ENCODE measurements at regions not wholly inside any gene's neighbourhood (a gene's known extent, or its start where the extent isn't known, plus 50 kb on each side); places are given as distances from the start of the nearest gene placed in this dataset.

DNA sequence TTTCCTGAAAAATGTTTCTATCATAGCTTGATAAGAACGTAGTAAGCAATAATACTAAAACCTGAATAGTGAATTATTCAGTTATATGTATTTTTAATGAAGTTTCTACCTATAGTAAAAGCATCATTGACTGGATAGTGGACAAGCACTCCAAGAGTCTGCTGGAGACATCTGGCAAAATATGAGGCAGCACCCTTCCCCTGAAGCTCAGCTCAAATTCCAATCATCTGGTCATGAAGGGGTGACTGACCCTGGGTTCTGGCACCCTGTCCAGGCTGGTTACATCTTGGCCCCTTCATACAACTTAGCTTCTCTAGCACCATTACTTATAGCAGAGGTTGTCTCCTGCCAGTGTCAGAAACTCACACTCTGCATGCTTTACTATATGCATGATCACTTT is 455.4 kb downstream of the RAP2B start:
- Histone ChIP-seq H3K27ac (ENCODE audit: low read depth in 1 of 3, low read length in 2 of 3) (no peak overlapping the region), H3K36me3 (ENCODE audit: control insufficient read depth in 3 of 3, insufficient read depth in 2 of 3, low read depth in 1 of 3, low read length in 3 of 3) (no peaks in the 10 kb centered on the region), H3K4me1 (ENCODE audit: control insufficient read depth in 3 of 3, insufficient read depth in 2 of 3, low read depth in 1 of 3, low read length in 2 of 3) (peaks cover 0 to 3% (median 0%) of the 10 kb centered on the region in 3 donors), H3K27me3 (ENCODE audit: control insufficient read depth in 3 of 3, insufficient read depth in 3 of 3, low read length in 3 of 3) (peaks cover 0 to 3% (median 0%) of the 10 kb centered on the region in 3 donors), H3K4me3 (ENCODE audit: low read depth in 1 of 3, low read length in 3 of 3) (no peak overlapping the region), H3K9me3 (ENCODE audit: control insufficient read depth in 2 of 2, insufficient read depth in 1 of 2, low read depth in 1 of 2, low read length in 1 of 2) (no peaks in the 10 kb centered on the region)
- no peak for DNase-seq
- FAIRE-seq: no peak
- 16 to 46% (median 26%) methylated on average over 1 of the region's 1 CpG for WGBS, 3 donors

DNA sequence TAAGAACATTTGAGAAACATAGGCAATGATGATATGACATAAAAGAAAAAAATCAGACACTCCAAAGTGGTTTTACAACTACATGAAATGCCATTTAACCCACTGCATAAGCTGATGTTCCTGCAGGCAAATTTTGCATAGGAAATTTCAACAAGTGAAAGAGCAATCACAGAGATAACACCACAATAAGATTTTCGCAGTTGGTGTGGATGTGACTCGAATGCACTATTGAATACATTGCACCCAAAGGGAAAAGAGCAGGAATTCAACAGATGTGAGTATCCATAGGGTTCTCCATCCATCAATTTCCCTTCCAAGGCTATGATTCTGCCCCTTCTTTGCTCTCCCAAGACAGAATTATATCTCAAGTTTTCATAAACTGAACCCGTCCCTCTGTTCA is 456.1 kb downstream of the RAP2B start:
- Histone ChIP-seq H3K27ac (ENCODE audit: low read depth in 1 of 3, low read length in 2 of 3) (no peak overlapping the region), H3K27me3 (ENCODE audit: control insufficient read depth in 3 of 3, insufficient read depth in 3 of 3, low read length in 3 of 3) (peaks cover 0 to 3% (median 0%) of the 10 kb centered on the region in 3 donors), H3K36me3 (ENCODE audit: control insufficient read depth in 3 of 3, insufficient read depth in 2 of 3, low read depth in 1 of 3, low read length in 3 of 3) (no peaks in the 10 kb centered on the region), H3K4me1 (ENCODE audit: control insufficient read depth in 3 of 3, insufficient read depth in 2 of 3, low read depth in 1 of 3, low read length in 2 of 3) (peaks cover 0 to 3% (median 0%) of the 10 kb centered on the region in 3 donors), H3K9me3 (ENCODE audit: control insufficient read depth in 2 of 2, insufficient read depth in 1 of 2, low read depth in 1 of 2, low read length in 1 of 2) (no peaks in the 10 kb centered on the region), H3K4me3 (ENCODE audit: low read depth in 1 of 3, low read length in 3 of 3) (no peak overlapping the region)
- FAIRE-seq (no peak), DNase-seq (no peak)
- WGBS, 3 donors: 75 to 91% (median 83%) methylated on average over 3 of the region's 3 CpGs

DNA sequence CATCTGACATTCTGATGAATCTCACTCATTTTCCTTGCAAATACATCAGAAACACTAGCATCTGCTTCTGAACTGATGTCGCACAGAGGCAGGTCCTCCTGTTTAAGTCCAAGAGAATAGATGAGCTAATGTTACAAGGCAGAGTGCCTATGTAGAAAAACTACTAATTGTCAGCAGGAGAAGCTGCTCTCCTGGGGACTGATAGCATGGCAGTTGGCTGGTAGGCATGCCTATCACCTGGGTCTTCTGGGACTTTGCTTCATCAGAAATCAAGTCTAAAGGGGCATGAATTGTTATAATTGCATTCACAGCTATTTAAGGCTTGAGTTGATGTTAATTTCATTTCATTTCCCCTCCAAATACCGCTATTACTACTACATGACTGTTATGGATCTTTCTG is 457.2 kb downstream of the RAP2B start:
- peaks cover 0 to 3% (median 0%) of the 10 kb centered on the region in 3 donors for H3K27me3 ChIP-seq (ENCODE audit: control insufficient read depth in 3 of 3, insufficient read depth in 3 of 3, low read length in 3 of 3)

DNA sequence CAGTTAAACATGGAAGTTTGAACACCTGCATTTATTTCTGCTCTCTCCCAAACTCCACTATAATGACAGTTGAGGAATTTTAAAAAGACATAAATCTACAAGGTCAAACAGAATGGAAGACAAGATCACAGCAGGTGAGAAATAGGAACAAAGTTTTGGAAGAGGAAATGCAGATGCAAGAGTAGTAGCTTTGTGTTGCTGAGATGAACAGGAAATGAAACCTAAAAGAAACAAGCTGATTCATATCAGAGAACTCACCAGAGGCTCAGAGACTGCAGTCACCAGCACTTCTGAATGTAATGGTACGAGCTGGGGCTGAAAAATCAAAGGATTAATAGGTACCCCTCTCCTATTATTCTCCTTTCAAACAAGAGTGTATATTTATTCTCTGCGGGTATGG is 459.9 kb downstream of the RAP2B start:
- no peak overlapping the region for H3K27ac ChIP-seq (ENCODE audit: low read depth in 1 of 3, low read length in 2 of 3)

More for the DNA sequence above, 457.2 kb downstream of the RAP2B start:
- H3K4me3 ChIP-seq (ENCODE audit: low read depth in 1 of 3, low read length in 3 of 3): no peak overlapping the region
- no peak overlapping the region for H3K27ac ChIP-seq (ENCODE audit: low read depth in 1 of 3, low read length in 2 of 3)
- no peaks in the 10 kb centered on the region for H3K9me3 ChIP-seq (ENCODE audit: control insufficient read depth in 2 of 2, insufficient read depth in 1 of 2, low read depth in 1 of 2, low read length in 1 of 2)
- no peak for FAIRE-seq
- no peaks in the 10 kb centered on the region for H3K36me3 ChIP-seq (ENCODE audit: control insufficient read depth in 3 of 3, insufficient read depth in 2 of 3, low read depth in 1 of 3, low read length in 3 of 3)
- WGBS, 3 donors: 58 to 88% (median 71%) methylated on average over 2 of the region's 2 CpGs
- DNase-seq: no peak
- peaks cover 0 to 3% (median 0%) of the 10 kb centered on the region in 3 donors for H3K4me1 ChIP-seq (ENCODE audit: control insufficient read depth in 3 of 3, insufficient read depth in 2 of 3, low read depth in 1 of 3, low read length in 2 of 3)

DNA sequence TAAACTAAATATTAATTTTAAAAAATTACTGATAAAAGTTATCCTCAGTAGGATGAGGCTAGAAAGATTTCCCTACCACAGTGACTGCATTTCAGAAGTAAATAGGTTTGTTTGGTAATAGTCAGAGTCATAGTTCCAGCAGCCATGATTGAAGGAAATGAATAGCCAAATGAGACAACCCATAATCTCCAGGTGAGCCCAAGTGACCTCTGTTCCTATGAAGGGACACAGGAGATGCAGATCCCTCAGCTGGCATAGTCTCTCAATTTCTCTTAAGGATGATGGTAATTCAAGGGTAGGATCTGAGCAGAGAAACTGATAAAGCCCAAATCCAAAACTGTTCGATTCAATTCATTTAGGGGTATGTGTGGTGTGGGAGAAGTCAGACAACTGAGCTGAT is 461.8 kb downstream of the RAP2B start:
- FAIRE-seq (no peak), DNase-seq (no peak)
- Histone ChIP-seq H3K36me3 (ENCODE audit: control insufficient read depth in 3 of 3, insufficient read depth in 2 of 3, low read depth in 1 of 3, low read length in 3 of 3) (no peaks in the 10 kb centered on the region), H3K9me3 (ENCODE audit: control insufficient read depth in 2 of 2, insufficient read depth in 1 of 2, low read depth in 1 of 2, low read length in 1 of 2) (no peaks in the 10 kb centered on the region), H3K4me3 (ENCODE audit: low read depth in 1 of 3, low read length in 3 of 3) (no peak overlapping the region), H3K27me3 (ENCODE audit: control insufficient read depth in 3 of 3, insufficient read depth in 3 of 3, low read length in 3 of 3) (peaks cover 0 to 3% (median 0%) of the 10 kb centered on the region in 3 donors), H3K27ac (ENCODE audit: low read depth in 1 of 3, low read length in 2 of 3) (peak overlapping the region in 1 of 3 donors; percentile 29), H3K4me1 (ENCODE audit: control insufficient read depth in 3 of 3, insufficient read depth in 2 of 3, low read depth in 1 of 3, low read length in 2 of 3) (peaks cover 0 to 3% (median 0%) of the 10 kb centered on the region in 3 donors)
- WGBS, 3 donors: 85 to 93% (median 88%) methylated on average over 1 of the region's 1 CpG

More for the DNA sequence above, 459.9 kb downstream of the RAP2B start:
- FAIRE-seq (no peak), DNase-seq (peak in 1 of 2 donors; percentile 3)
- WGBS, 3 donors: 57 to 78% (median 70%) methylated on average over 2 of the region's 2 CpGs
- Histone ChIP-seq H3K36me3 (ENCODE audit: control insufficient read depth in 3 of 3, insufficient read depth in 2 of 3, low read depth in 1 of 3, low read length in 3 of 3) (no peaks in the 10 kb centered on the region), H3K4me1 (ENCODE audit: control insufficient read depth in 3 of 3, insufficient read depth in 2 of 3, low read depth in 1 of 3, low read length in 2 of 3) (peaks cover 0 to 3% (median 0%) of the 10 kb centered on the region in 3 donors), H3K4me3 (ENCODE audit: low read depth in 1 of 3, low read length in 3 of 3) (no peak overlapping the region), H3K27me3 (ENCODE audit: control insufficient read depth in 3 of 3, insufficient read depth in 3 of 3, low read length in 3 of 3) (peaks cover 0 to 3% (median 0%) of the 10 kb centered on the region in 3 donors), H3K9me3 (ENCODE audit: control insufficient read depth in 2 of 2, insufficient read depth in 1 of 2, low read depth in 1 of 2, low read length in 1 of 2) (no peaks in the 10 kb centered on the region)

DNA sequence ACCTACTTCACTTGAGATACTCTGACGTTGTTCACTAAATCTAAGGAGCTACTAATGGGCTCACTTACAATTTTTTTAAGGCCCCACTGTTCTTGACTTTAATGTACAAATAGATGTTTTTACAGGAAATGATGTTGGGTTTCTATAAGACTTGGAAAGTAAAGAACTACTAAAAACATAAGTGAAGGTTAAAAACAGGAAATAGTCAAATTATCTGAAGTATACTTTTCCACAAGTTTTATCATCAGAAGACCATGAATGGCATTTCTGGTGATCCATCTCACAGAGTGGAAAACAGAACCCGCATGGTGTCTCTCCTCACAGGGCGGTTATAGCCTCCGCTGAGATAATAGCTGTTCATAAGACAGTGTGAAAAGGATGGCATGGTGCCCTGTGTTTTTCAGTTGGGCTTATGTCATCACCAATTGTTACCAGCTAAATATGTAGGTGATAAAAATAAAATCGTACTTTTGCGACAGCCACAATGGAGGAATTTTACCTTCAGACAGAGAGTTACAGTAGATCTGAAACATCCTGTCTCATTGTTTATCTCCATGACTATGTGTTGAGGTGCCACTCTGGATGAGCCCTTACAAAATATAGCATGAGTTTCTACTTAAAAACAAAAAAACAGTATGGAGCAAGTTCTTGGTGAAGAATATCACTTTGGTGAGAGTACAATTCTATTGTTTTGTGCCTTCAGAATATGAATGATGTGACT is 462.4 kb downstream of the RAP2B start:
- 75 to 83% (median 80%) methylated on average over 6 of the region's 6 CpGs for WGBS, 3 donors
- Histone ChIP-seq H3K27ac (ENCODE audit: low read depth in 1 of 3, low read length in 2 of 3) (peak overlapping the region in 1 of 3 donors; percentile 46), H3K36me3 (ENCODE audit: control insufficient read depth in 3 of 3, insufficient read depth in 2 of 3, low read depth in 1 of 3, low read length in 3 of 3) (no peaks in the 10 kb centered on the region), H3K27me3 (ENCODE audit: control insufficient read depth in 3 of 3, insufficient read depth in 3 of 3, low read length in 3 of 3) (no peaks in the 10 kb centered on the region), H3K4me3 (ENCODE audit: low read depth in 1 of 3, low read length in 3 of 3) (no peak overlapping the region), H3K4me1 (ENCODE audit: control insufficient read depth in 3 of 3, insufficient read depth in 2 of 3, low read depth in 1 of 3, low read length in 2 of 3) (peaks cover 0 to 3% (median 0%) of the 10 kb centered on the region in 3 donors), H3K9me3 (ENCODE audit: control insufficient read depth in 2 of 2, insufficient read depth in 1 of 2, low read depth in 1 of 2, low read length in 1 of 2) (no peaks in the 10 kb centered on the region)
- DNase-seq (no peak), FAIRE-seq (no peak)

DNA sequence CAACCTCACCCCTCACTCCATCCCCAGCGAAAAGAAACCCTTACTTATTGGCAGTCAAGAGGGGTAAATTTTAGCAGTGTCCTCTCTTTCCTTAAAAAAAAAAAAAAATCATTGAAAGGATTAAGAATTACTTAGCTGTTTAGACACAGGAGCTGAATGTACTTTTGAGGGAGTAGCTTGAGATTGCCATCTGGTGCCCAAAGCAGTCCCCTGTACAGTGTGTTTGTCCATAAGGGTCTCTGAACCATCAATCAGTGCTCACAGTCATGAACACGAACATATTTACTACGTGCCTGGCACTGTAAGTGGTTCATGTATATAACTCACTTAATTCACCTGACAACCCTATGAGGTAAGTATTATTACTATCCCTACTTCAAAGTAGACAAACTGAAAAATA is 463.5 kb downstream of the RAP2B start:
- Histone ChIP-seq H3K27ac (ENCODE audit: low read depth in 1 of 3, low read length in 2 of 3) (no peak overlapping the region), H3K36me3 (ENCODE audit: control insufficient read depth in 3 of 3, insufficient read depth in 2 of 3, low read depth in 1 of 3, low read length in 3 of 3) (no peaks in the 10 kb centered on the region), H3K27me3 (ENCODE audit: control insufficient read depth in 3 of 3, insufficient read depth in 3 of 3, low read length in 3 of 3) (no peaks in the 10 kb centered on the region), H3K9me3 (ENCODE audit: control insufficient read depth in 2 of 2, insufficient read depth in 1 of 2, low read depth in 1 of 2, low read length in 1 of 2) (no peaks in the 10 kb centered on the region), H3K4me3 (ENCODE audit: low read depth in 1 of 3, low read length in 3 of 3) (no peak overlapping the region), H3K4me1 (ENCODE audit: control insufficient read depth in 3 of 3, insufficient read depth in 2 of 3, low read depth in 1 of 3, low read length in 2 of 3) (peaks cover 0 to 3% (median 0%) of the 10 kb centered on the region in 3 donors)
- 76 to 88% (median 76%) methylated on average over 3 of the region's 3 CpGs for WGBS, 3 donors
- DNase-seq (no peak), FAIRE-seq (no peak)

DNA sequence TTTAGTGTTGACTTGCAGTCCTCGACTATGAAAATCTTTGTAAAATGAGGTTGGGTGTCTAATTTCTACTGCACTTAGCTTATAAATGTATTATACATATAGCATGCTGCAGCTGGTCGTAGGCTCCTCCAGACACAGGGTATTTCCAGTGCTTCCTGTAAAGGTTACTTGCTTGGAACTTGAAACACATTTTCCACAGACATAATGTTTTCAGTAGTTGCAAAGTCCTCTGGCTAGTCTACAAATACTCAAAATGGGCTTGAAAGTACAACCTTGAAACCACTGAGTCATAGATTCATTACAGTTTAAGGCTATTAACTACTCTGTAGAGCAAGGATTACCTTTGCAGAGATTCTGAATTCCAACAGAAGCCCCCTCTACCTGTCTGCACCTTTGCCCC is 464.1 kb downstream of the RAP2B start:
- H3K4me1 ChIP-seq (ENCODE audit: control insufficient read depth in 3 of 3, insufficient read depth in 2 of 3, low read depth in 1 of 3, low read length in 2 of 3): peaks cover 0 to 3% (median 0%) of the 10 kb centered on the region in 3 donors
- H3K27ac ChIP-seq (ENCODE audit: low read depth in 1 of 3, low read length in 2 of 3): no peak overlapping the region
- no peak overlapping the region for H3K4me3 ChIP-seq (ENCODE audit: low read depth in 1 of 3, low read length in 3 of 3)
- H3K9me3 ChIP-seq (ENCODE audit: control insufficient read depth in 2 of 2, insufficient read depth in 1 of 2, low read depth in 1 of 2, low read length in 1 of 2): no peaks in the 10 kb centered on the region
- DNase-seq: no peak
- no peaks in the 10 kb centered on the region for H3K36me3 ChIP-seq (ENCODE audit: control insufficient read depth in 3 of 3, insufficient read depth in 2 of 3, low read depth in 1 of 3, low read length in 3 of 3)
- 73 to 89% (median 73%) methylated on average over 2 of the region's 2 CpGs for WGBS, 3 donors
- FAIRE-seq: no peak
- no peaks in the 10 kb centered on the region for H3K27me3 ChIP-seq (ENCODE audit: control insufficient read depth in 3 of 3, insufficient read depth in 3 of 3, low read length in 3 of 3)

DNA sequence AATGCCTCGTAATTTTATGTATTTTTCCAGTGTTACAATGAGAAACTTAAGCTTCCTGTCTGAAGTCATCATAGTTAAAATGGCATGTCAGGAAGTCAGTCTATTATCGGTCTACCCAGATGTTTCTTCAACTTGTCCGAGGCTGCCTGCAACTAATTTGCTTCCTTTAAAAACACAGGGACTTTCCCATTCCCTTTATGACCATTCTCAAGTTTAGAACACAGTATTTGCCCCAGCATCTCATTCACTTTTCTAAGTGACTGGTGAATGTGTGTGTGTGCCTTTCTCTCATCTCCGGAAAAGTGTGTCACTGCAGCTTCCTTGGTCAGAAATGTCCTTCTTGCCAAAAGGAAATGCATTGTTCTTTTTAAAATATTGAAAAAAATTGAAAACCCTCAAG is 466.6 kb downstream of the RAP2B start:
- no peak for DNase-seq
- Histone ChIP-seq H3K4me1 (ENCODE audit: control insufficient read depth in 3 of 3, insufficient read depth in 2 of 3, low read depth in 1 of 3, low read length in 2 of 3) (no peaks in the 10 kb centered on the region), H3K4me3 (ENCODE audit: low read depth in 1 of 3, low read length in 3 of 3) (no peak overlapping the region), H3K36me3 (ENCODE audit: control insufficient read depth in 3 of 3, insufficient read depth in 2 of 3, low read depth in 1 of 3, low read length in 3 of 3) (no peaks in the 10 kb centered on the region), H3K9me3 (ENCODE audit: control insufficient read depth in 2 of 2, insufficient read depth in 1 of 2, low read depth in 1 of 2, low read length in 1 of 2) (no peaks in the 10 kb centered on the region), H3K27ac (ENCODE audit: low read depth in 1 of 3, low read length in 2 of 3) (no peak overlapping the region), H3K27me3 (ENCODE audit: control insufficient read depth in 3 of 3, insufficient read depth in 3 of 3, low read length in 3 of 3) (no peaks in the 10 kb centered on the region)
- no peak for FAIRE-seq
- 49 to 53% (median 50%) methylated on average over 4 of the region's 4 CpGs for WGBS, 3 donors
